NCI-H2171 treated with DMSO at 0.1 percent for 48 hours (cell line): ENCODE measurements at regions not wholly inside any gene's neighbourhood (a gene's known extent, or its start where the extent isn't known, plus 50 kb on each side); places are given as distances from the start of the nearest gene placed in this dataset.
"Not testable (repeated sequence)": the region's sequence is repeated elsewhere in the genome, so short reads cannot be mapped to it uniquely, and the experiment has no call there.

ENCODE experiments used
- DNase-seq: peaks from one replicate; lab custom pipeline; 2025; lab: John Stamatoyannopoulos, UW

DNA sequence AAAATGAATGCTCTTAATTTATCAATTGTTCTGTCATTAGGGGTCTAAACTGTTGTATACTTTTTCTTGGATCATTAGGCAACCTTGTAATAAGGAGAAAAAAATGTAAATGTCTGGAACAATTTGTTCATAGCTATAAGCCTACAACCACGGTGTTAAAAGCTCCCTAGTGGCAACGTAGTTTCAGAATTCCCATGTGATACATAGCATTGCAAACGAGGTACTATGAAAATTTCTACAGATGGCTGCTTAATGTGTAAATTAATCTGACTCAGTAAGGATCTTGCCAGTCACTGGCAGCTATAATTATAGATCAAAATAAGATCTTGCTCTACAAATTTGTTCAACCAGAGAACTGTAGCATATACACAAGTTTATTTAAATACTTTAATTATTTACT lies 304.1 kb upstream of the ADGRL4 start:
- no peak for DNase-seq

- DNase-seq = no peak
Measured at GRCh38 chr1:79304131-79304530, 297.6 kb upstream of the ADGRL4 start.

DNA sequence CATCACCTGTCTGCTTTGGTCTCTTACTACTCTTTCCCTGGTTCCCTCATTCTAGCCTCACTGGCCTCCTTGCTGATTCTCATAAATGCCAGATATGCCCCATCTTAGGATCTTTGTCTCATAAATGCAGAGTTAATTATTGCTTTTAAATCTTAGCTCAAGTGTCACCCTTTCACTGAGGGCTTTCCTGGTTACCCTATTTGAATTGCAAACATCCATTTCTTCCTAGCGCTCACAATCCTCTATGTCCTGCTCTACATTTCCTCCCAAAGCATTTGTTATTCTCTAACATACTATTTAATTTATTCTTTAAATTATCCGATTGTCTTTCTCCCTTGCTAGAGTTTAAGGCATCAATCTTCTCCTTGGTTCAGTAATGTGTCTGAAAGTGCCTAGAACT lies 296.5 kb upstream of the ADGRL4 start:
- no peak for DNase-seq

GRCh38 chr1:79302380-79302930 lies 295.9 kb upstream of the ADGRL4 start:
- DNase-seq = no peak

DNA sequence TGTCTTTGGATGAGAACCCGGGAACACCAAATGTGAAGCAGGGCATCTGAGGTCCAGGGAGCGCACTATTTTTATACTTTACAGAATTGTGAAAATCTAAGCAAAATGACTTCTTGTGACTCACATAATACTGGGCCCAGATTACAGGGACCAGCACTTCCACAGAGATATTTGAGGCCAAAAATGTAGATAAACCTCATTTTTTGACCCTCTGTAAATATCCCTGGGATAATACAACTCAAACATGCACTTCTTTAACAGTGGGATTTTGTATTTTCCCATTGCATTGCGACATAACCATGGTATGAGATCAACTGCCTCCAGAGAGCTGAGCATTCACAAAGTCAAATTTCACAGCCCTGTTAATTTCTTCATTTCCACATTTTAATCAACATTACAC lies 289.4 kb upstream of the ADGRL4 start:
- no peak for DNase-seq

GRCh38 chr1:79293611-79294010 lies 287.1 kb upstream of the ADGRL4 start:
- no peak for DNase-seq

GRCh38 chr1:79290927-79291474 lies 284.5 kb upstream of the ADGRL4 start:
- no peak for DNase-seq

- no peak for DNase-seq
Measured at GRCh38 chr1:79287982-79288381, 281.5 kb upstream of the ADGRL4 start.

GRCh38 chr1:79285667-79286066 lies 279.1 kb upstream of the ADGRL4 start:
- no peak for DNase-seq

GRCh38 chr1:79283451-79283850 lies 276.9 kb upstream of the ADGRL4 start:
- no peak for DNase-seq

- no peak for DNase-seq
Measured at GRCh38 chr1:79281442-79281841, 274.9 kb upstream of the ADGRL4 start.

- no peak for DNase-seq
Measured at GRCh38 chr1:79271759-79272158, 265.2 kb upstream of the ADGRL4 start.

- DNase-seq = no peak
Measured at GRCh38 chr1:79264975-79265818, 258.7 kb upstream of the ADGRL4 start.

DNA sequence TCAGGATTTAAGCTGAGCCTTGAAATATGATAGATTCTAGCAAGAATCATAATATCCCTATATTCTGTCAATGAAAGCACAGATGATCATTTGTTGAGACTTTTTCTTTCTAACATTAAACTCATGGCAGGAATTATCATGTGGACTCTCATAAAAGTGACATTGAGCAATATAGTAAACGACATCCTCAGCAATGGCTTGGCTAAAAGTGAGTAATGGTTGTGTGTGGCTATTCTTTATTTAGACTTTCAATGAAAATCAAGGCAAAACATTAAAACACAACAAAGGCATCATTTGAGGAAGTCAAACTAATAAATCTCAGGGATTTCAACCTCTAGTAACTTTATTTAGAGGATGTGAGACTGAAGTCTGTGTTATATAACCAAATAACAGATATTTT lies 257.8 kb upstream of the ADGRL4 start:
- DNase-seq = no peak

DNA sequence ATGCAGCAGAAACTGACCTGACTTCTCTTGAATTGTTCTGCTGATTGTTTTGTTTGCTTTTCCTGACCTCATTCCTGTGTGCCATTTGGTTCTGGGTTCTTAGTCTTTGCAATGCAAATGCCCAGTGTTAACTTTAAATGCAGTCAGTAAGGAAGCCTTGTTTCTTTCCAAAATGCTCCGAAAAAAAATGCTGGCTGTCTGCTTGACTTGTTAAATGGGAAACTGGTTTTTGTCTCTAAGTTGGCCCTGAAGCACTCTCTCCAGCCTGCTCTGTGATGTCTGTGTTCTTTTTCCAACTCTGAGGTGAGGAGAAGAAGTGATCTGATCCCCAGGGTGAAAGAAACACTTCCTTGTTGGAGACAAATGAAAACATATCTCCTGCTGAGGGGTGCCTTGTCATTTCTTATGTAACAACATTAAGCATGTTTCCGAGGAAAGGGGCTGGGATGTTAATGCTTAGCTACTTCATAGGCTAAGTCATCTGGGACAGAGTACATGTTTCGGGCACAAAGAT lies 256.3 kb upstream of the ADGRL4 start:
- DNase-seq = no peak

DNA sequence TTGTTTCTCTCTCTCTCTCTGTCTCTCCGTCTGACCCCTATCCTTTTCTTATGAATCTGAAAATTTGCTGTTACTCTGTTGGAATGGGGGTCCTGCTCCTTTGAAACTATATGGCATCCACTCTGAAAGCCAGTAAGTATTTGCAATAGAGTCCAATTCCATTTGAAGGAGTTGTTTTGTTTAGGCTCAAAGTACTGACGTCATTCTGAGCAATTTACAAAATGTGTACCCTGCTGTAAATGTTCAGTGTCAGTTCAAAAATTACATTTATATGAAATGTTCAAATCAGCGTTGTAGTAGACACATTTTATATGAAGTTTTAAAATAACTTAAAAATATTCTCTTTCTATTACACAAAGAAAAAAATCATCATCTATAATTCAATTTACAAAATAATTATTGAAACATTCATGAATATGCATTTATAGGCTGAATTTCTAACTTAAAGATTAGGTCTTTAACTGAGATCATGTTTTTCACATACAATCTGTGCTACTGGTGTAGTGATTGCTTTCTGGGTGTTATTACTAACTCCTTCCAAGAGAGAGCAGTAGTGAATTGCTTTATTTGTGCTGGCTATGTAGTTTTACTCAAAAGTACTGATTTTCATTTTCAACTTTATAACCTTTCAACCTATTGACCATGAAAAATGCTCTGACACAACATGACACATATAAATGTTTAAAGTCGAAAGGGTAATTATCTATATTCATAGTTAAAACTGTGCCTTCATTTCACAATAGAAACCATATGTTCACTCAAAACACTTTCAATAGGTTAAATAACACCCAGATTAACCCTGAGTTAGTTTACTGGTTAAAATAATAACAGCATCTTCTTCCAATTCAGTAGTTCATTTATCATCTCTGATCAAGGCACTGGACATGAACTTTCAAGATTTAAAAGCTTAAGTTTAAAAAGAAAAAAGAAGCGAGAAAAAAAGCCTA lies 253.1 kb upstream of the ADGRL4 start:
- no peak for DNase-seq

DNA sequence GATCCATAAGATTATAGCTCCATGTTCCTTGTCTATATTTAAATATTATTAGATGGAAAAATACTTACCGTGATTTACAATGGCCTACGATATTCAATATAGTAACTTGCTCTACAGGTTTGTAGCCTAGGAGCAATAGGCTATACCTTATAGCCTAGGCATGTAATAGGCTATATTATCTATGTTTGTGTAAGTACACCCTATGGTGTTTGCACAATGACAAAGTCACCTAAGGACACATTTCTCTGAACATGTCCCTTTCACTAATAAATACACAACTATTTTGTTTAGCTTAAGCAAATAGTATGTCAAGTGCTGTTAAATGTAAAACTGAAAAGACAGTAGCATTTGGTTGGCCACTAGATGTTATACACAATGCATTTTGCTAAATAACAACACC lies 248.9 kb upstream of the ADGRL4 start:
- no peak for DNase-seq

GRCh38 chr1:79252598-79252997 lies 246.1 kb upstream of the ADGRL4 start:
- no peak for DNase-seq

GRCh38 chr1:79239840-79240239 lies 233.3 kb upstream of the ADGRL4 start:
- no peak for DNase-seq

- no peak for DNase-seq
Measured at GRCh38 chr1:79235301-79236002, 228.9 kb upstream of the ADGRL4 start.

- DNase-seq = no peak
Measured at GRCh38 chr1:79232818-79233217, 226.3 kb upstream of the ADGRL4 start.

- not testable (repeated sequence) for DNase-seq
Measured at GRCh38 chr1:79230751-79231150, 224.2 kb upstream of the ADGRL4 start.
